NCI-H2029 treated with DMSO at 0.1 percent for 48 hours (cell line): ENCODE measurements at regions not wholly inside any gene's neighbourhood (a gene's known extent, or its start where the extent isn't known, plus 50 kb on each side); places are given as distances from the start of the nearest gene placed in this dataset.

Source experiments
- DNase-seq: peaks from one replicate; lab custom pipeline; 2025; lab: John Stamatoyannopoulos, UW

GRCh38 chr15:100783760-100784492 is 95.7 kb upstream of the ALDH1A3 start:
- DNase-seq: no peak

- no peak for DNase-seq
Measured at GRCh38 chr15:100784493-100785180, 95.0 kb upstream of the ALDH1A3 start.

- DNase-seq: no peak
Measured at GRCh38 chr15:100785181-100786138, 94.2 kb upstream of the ALDH1A3 start.

- DNase-seq: no peak
Measured at GRCh38 chr15:100786139-100786531, 93.5 kb upstream of the ALDH1A3 start.

- DNase-seq: no peak
Measured at GRCh38 chr15:100786901-100787566, 92.6 kb upstream of the ALDH1A3 start.

GRCh38 chr15:100787567-100788417 is 91.8 kb upstream of the ALDH1A3 start:
- no peak for DNase-seq

GRCh38 chr15:100788418-100789105 is 91.1 kb upstream of the ALDH1A3 start:
- DNase-seq: no peak

GRCh38 chr15:100790786-100791265 is 88.8 kb upstream of the ALDH1A3 start:
- DNase-seq: no peak

GRCh38 chr15:100794008-100794407 is 85.6 kb upstream of the ALDH1A3 start:
- DNase-seq: no peak

- DNase-seq: no peak
Measured at GRCh38 chr15:100801256-100801900, 78.3 kb upstream of the ALDH1A3 start.

GRCh38 chr15:100802421-100803170 is 77.0 kb upstream of the ALDH1A3 start:
- no peak for DNase-seq

- DNase-seq: no peak
Measured at GRCh38 chr15:100803171-100803440, 76.5 kb upstream of the ALDH1A3 start.

GRCh38 chr15:100806157-100806556 is 73.5 kb upstream of the ALDH1A3 start:
- DNase-seq: no peak

- no peak for DNase-seq
Measured at GRCh38 chr15:100807028-100807427, 72.6 kb upstream of the ALDH1A3 start.

GRCh38 chr15:100808691-100809090 is 70.9 kb upstream of the ALDH1A3 start:
- no peak for DNase-seq

- DNase-seq: no peak
Measured at GRCh38 chr15:100809151-100809550, 70.5 kb upstream of the ALDH1A3 start.

- DNase-seq: no peak
Measured at GRCh38 chr15:100809587-100809986, 70.0 kb upstream of the ALDH1A3 start.

- no peak for DNase-seq
Measured at GRCh38 chr15:100810229-100810628, 69.4 kb upstream of the ALDH1A3 start.

- DNase-seq: no peak
Measured at GRCh38 chr15:100810831-100811230, 68.8 kb upstream of the ALDH1A3 start.
